HG03108 (cell line): ENCODE measurements at regions not wholly inside any gene's neighbourhood (a gene's known extent, or its start where the extent isn't known, plus 50 kb on each side); places are given as distances from the start of the nearest gene placed in this dataset.

Experiments
- ATAC-seq: cut with Tn5 transposase; IDR thresholded peaks from one replicate; pipeline ENCODE4 v1.9.1; 2021; ENCODE audit warnings: moderate library complexity; ENCODE audit not compliant: unreplicated experiment

DNA sequence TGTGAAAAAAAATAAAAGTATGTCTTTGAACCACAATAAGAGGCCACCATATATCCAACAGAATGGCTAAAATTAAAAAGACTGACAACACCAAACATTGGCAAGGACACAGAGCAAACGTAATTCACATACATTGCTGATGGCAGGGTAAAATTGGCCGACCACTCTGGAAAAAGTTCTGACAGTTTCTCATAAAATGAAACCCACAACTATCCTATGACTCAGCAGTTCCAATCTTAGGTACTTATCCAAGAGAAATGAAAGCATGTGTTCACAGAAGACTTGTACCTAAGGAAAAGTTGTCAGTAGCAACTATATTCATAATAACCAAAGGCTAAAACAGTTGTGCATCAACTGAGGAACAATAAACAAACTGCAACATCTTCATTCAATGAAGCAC, 357.3 kb upstream of the XYLT1 start:
- no peak for ATAC-seq

DNA sequence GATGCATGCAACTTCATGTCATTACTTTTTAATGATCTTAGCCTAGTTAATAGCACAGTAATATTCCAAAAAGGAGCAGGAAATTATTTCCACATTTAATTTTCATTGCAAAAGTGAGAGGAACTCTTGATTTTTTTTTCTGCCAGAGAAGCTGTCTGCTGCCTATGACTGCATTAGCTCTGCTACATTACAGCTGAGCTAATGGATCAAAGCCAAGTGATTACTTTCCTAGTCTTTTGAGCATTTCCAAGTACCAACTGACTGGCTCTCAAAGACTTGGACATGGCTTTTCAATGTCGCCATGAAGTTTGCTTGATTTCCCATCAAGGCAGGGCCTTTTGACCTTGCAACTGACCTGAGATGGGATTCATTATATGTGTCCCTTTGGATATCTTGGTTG, 356.6 kb upstream of the XYLT1 start:
- ATAC-seq, result no peak

DNA sequence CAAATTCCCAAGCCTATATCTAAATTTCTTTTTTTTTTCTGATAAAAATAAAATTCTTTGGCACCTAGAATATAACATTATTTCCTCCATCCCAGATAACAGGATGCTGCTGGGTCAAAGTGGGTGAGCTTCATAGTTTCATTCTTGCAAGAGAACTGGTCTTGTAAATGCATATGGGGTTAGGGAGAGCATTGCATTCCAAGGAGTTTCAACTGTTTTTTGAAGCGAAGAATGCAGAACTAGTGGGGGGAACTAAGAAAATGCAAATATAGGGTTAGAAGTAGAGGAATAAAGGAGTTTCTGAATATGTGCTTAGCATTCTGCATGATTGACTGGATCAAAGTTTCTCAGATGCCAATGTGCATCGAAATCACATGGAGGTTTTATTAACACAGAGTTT, 347.2 kb upstream of the XYLT1 start:
- no peak for ATAC-seq

DNA sequence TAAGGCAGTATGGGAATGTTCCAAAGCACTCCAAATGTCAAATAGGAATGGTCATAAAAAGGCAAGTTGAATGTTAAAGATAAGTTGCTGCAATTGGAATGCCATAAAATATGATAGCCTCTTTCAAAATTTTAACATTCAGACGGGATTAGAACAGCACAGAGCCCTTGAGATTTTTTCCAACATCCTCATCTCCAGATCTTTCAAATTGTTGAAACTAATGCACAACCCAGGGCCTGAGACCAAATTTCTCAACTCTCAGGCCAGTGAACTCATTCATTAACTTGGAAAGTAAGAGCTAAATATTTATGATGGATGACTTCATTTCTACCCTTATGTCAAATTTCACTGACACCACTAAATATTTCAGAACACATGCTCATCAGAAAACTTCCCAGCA, 346.5 kb upstream of the XYLT1 start:
- ATAC-seq, result no peak

DNA sequence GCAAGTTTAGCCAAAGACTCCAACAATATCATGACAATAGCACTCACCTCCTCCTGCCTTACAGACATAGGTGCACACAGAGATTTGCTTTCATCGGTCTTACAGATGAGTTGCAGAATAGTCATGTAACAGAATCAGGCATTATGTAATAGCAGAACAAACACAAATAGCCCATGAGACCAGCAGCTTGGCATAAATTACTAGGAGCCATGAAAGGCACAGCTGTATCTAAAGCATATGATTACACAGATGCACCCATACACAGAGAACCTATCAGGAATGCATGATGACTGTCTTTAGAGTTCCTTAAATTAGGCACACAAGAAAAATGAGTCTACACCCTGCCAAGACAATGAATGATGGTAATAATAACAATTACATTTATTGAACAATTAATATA, 342.0 kb upstream of the XYLT1 start:
- no peak for ATAC-seq

DNA sequence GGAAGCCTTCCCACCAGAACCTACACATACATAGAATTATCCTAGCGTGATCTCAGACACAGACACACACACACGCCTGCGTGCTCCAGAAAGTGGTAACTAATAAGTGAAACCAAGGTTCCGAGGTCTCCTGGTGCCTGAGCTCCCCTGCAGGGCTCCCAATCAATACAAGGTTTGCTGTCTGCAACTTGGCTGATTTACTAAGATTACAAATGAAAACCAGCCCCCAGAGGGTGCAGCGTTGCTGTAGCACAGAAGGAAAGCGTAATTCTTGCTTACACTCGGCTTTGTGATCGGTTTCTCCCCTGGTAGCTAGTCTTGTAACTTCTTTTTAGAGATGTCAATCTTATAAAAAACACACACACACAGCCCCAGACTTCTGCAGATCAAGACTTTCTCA, 334.1 kb upstream of the XYLT1 start:
- ATAC-seq, result no peak

DNA sequence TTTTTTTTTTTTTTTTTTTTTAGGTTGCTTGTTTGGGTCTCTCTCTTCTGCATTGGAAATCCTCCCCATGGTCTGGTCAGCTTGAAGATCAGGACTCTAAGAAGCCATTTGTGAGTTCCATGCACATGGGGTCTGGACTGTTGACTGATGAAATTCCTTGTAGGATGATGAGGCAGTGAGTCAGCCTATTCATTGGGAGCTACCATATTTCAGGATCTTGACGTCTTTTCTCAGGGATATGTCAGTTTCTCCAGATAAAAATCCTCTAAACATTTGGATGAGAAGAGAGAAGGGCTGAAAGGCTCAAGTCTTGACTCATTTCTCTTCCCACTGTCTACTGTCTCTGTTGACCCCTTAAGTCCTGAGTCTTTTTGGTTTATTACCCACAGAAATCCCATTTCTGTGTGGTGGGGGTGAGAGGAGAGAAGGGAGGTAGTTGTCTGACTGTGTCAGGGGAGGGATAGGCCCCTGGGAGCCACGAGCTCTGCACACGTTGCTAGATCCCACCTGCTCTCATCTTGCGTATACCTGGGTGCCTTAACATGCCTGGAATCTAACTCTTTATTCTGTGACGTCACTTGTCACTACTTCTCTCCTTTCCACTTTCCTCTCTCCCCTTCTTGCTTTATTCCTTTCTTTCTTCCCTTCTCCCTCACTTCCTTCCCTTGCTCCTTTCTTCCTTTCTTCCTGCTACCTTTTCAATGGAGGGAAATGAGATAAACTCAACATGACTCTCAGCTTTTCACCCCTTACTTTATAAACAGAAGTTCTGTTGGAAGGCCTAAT, 333.1 kb upstream of the XYLT1 start:
- no peak for ATAC-seq

DNA sequence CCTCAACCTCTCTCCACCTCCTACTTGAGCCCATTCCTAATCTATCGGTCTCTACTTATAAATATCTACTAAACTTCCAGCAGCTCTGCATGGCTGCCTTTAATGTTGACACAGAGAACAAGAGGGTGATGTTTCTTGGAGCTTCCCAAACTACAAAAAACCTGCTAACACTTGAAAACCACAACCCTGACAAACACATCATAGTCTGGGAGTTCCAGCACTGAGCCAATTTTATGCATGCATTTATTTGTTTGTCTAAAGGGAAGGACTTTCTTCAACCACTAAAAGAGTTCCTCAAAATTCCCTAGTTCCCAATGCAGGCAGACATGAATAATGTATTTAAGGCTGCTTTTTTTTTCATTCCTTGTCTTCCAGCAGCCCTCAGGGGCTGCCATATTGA, 331.8 kb upstream of the XYLT1 start:
- ATAC-seq, result no peak

DNA sequence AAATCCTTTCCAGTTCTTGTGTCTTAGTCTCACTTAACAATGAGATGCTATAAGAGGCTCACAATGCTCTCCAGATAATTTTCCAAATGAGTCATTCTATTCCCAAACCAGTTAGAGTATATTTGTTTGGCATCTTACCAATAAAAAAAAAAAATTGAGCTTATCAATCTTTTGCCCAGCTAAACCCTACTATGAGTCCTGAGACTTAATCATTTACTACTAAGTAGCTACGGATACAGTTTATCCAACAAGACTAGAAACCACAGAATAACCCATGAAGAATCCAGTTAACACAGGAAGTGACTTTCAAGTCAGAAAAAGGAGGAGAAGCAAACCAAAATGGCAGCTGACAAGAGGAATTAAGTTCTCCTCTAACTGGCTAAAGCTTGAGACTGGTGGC, 330.3 kb upstream of the XYLT1 start:
- no peak for ATAC-seq

DNA sequence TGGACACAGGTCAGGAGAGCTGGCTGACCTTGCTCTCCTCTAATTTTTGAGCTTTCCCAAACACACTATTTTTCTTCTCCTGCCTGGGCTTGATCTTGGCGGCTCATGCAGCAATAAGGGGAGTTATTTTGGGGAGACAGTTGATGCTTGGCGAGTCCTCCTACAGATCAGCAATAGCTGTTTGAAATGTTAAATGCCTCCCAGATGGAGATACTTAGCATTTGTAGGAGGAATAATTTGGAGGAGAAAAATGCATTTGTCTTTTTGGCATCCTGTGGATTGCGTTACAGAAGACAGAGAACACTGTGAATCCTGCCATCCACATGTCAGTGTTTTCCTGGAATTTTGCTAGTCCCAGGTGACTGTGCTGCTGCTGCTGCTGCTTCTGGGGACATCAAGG, 328.0 kb upstream of the XYLT1 start:
- no peak for ATAC-seq

DNA sequence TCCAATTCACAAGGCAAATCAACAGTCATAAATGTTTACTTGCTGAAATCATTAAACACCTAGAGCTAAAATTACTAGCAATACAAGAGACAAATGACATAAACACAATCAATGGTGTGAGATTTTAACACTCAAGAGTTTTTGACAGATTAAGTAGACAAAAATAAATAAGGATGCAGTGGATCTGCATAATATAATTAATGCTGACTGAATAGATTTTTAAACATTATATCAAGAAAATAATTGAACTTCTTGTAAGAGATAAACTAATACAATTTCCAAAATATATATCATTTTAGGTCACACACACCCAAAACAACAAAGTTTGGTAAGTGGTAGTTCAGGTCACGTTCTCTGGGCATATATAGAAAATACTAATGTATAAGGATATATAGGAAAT, 322.6 kb upstream of the XYLT1 start:
- ATAC-seq, result no peak

DNA sequence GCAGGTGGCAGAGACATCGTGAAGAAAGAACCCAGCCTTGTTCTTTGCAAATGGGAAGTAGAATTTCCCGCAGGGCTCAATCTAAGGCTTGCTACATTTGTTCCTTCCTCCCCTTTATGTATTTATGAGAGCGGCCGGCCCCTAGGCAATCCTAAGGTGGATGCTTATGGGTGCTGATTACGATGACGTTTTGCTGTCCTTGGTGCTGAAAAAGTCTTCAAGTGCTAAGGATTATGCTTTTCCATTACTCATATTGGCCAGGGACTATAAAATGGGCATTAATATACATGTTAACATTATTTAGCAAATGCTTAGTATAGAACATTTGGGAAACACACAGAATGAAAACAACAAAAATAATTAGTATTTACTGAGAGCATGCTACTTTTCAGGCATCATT, 313.3 kb upstream of the XYLT1 start:
- no peak for ATAC-seq

DNA sequence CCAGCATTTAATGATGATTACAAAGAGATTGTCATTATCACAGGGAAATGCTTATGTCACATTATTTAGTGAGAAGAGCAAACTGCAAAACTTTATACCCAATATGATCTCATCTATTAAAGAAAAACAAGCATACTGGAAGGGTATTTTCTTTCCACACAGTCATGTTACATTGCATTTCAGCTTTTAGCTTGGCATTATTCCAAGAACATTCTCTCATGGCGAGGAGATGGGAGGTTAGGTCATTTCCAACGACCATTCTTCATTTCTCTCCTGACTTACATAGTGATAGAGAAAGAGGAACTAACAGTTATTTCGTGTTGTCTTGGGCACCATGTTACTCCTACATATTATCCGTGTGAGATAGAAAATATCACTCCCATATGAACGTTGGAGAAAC, 309.4 kb upstream of the XYLT1 start:
- ATAC-seq, result no peak

DNA sequence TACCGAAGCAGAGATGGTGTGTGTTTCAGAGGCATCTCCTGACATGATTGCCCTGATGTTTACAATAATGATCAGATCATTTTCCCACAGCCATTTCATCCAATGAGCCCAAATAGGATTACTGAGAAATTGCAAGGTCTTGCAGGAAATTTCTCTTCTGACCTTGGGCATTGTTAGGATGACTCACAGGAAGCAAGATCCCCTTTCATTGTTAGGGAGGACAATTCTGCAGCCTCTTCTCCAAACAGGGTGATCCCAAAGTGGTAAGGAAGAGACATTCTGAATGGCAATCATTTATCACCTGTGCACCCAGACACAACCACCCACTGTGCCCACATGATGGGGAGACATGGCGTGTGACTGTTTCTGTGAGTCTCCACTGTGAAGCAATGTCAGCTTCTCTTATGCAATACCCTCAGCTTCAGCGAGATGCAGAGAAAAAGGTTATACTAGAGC, 306.7 kb upstream of the XYLT1 start:
- ATAC-seq, result no peak

DNA sequence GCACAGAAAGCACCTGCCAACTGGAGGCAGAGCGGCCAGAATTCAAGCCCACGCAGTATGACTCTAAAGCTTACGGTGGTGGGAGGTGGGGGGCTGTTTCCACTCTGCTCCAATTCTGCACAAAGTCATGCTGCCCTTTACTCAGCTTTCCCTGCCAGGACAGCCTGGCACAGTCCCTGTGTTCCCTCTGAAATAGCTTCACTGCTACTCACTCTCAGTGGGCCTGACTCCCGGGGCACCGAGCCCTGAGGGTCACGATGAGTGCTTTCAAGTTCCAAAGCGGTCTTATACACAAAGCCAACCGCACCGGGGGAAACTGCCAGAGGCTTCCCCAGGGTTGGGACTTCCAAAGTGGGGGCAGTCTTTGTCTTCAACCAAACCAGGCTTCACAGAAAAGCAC, 306.1 kb upstream of the XYLT1 start:
- ATAC-seq, result no peak

DNA sequence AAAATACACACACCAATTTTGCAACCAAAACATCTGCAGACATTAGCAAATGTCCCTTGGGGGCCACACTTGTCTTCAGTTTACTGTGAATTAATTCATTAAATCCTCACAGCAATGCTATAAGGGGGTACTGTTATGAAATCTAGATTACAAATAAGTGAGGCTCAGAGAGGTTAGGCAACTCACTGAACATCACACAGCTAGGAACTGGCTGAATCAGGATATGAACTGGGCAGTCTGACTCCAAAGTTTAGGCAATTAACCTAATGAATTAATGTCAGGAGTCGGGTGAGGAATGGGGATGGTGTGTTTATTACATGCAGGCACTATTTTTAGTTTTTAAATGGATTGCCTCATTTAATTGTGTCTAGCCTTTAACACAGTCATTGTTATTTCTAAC, 305.7 kb upstream of the XYLT1 start:
- no peak for ATAC-seq

DNA sequence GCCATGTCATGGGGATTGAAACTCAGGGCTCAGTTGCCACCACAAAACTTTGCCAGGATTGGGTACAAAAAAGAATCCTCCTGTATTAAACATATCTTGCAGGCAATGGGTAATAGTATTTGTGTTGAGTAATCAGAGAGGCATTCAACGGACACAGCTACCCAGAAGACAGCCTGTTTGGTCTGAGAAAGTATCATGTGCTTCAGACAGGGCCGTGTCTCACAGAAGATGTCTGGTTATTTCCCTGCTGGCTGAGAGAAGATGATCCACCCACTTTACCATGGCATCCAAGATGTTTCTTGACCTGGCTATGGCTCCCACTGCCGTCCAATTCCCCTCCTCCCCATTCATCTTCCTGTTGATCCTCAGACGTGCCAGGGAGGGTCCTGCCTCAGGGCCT, 304.3 kb upstream of the XYLT1 start:
- no peak for ATAC-seq

DNA sequence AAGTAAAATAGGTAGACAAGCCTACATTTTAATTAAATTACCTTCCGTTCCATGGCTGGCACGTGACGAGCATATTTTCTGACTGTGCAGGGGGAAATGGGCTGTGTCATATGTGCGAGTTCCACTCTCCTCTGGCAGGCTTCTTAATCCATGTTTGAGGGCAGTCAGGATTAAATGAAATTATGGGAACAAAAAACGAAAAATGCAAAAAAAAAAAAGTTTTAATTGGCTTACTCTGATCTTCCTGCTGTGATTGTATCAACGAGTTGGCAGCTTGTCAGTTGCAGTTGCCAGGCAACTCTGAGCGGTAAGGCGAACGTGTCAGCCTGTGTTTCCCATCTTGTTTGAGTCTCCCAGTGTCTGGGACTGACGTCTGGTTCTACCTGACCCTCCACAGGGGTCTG, 302.9 kb upstream of the XYLT1 start:
- ATAC-seq, result no peak

DNA sequence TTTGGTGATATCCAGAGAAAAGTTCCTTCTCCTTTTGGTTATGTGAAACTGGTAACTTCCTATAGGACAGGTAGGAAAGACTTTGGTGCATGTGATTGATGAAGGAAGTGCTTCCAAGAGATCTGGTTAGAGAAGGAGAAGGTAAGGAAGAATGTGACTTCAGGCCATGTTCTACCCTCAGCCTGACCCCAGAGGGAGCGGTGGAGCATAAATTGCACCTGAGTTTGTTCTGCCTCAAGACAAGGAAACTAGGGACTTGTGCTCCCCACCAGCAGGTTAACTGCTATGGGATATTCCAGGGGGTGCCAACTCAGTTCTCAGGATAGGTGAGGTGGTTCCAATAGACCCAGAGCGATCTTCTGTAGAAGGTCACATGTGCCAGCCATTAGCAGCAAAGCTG, 299.3 kb upstream of the XYLT1 start:
- ATAC-seq, result no peak

DNA sequence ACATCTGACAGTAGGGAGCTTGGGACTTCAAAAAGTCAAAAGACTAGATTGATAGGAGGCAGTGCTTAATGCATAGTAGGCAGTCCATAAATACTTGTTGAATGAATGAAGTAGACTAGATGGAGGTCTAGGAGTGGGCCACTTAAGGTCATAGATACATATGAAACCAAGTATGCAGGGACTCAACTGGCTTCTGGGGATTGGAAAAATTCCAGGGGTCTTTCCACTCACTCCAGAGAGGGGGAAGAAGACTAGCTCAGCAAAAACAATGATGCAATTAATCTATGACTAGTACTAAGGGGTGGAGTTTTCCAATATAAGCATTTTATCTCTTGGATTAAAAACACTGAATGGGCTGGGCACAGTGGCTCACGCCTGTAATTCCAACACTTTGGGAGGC, 298.3 kb upstream of the XYLT1 start:
- ATAC-seq, result no peak

DNA sequence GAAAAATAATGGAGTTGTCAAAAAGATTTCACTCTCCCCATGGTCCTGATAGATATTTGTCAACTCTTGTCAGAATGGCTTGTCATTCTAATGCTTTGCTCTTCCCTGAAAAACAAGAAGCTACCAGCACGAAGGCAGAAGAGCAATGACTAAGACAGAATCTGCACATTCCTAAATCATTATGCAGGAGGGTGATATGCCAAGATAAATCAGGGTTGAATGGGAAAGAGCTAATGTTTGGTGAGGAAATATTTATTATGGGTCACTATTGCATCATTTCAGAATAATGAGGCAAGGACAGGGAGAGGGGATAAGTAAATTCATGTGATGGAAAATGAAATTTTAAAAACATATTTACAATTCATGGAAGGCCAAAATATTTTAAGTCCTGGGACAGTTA, 297.5 kb upstream of the XYLT1 start:
- ATAC-seq, result no peak

DNA sequence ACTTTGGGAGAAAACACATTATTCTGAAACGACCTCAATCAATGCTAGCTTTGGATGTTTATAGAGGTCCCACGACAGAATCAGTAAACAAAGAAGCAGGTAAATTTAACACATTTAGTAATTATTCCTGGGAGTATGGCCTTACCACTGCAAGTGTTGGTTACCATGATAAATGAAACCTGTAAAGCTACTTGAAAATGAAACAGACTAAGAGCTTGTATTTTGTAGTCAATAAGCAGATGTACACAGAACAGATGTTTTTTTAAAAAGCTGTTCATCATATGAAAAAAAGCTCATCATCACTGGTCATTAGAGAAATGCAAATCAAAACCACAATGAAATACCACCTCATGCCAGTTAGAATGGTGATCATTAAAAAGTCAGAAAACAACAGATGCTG, 295.3 kb upstream of the XYLT1 start:
- no peak for ATAC-seq
